Vagina (tissue), 2 donors: ENCODE measurements at regions not wholly inside any gene's neighbourhood (a gene's known extent, or its start where the extent isn't known, plus 50 kb on each side); places are given as distances from the start of the nearest gene placed in this dataset.

Experiments used
- CTCF ChIP-seq, 3 experiments: fragments of 450-650 bp in 2 of 3; fragments of 200-600 bp in 1 of 3; sonication (generic) in 1 of 3; IDR thresholded peaks; one replicate each; pipeline ENCODE4 v1.5.1; 2017 to 2019; ENCODE audit warnings: antibody characterized with exemption in 3 of 3, mild to moderate bottlenecking in 2 of 3, moderate library complexity in 2 of 3
- POLR2A ChIP-seq, 2 donors: fragments of 450-650 bp; IDR thresholded peaks; one replicate each; pipeline ENCODE4 v1.6.1; 2017; ENCODE audit warnings: antibody characterized with exemption in 2 of 2, mild to moderate bottlenecking in 2 of 2, moderate library complexity in 2 of 2

GRCh38 chr1:81109038-81109437, 691.7 kb upstream of the ADGRL2 start:
- TF ChIP-seq CTCF (IDR thresholded peaks at IDR 0.05) = no peak
- TF ChIP-seq POLR2A (IDR thresholded peaks at IDR 0.05) = no peak
